OCI-LY3 (cell line): ENCODE measurements at regions not wholly inside any gene's neighbourhood (a gene's known extent, or its start where the extent isn't known, plus 50 kb on each side); places are given as distances from the start of the nearest gene placed in this dataset.

Source experiments
- H2AFZ ChIP-seq: fragments of 200-600, 300-600 bp; shearing (Covaris generic); 2 replicates; pipeline ENCODE4 v1.6.0; 2014; ENCODE audit warnings: antibody characterized with exemption, low read depth, low read length
- H3K27ac ChIP-seq: fragments of 200-600, 300-600 bp; sonication (generic); 2 replicates; pipeline ENCODE4 v1.5.1; 2014; ENCODE audit warnings: mild to moderate bottlenecking, low read length, moderate library complexity, mixed read lengths
- H3K27me3 ChIP-seq: fragments of 200-600, 300-600 bp; sonication (generic); 2 replicates; pipeline ENCODE4 v1.6.1; 2014; ENCODE audit warnings: low read depth, low read length, mixed read lengths
- H3K36me3 ChIP-seq: fragments of 200-600, 300-600 bp; sonication (generic); replicated peaks from 2 replicates; pipeline ENCODE3; 2014; ENCODE audit warnings: low read depth, low read length, mixed read lengths
- H3K4me1 ChIP-seq: fragments of 300-600, 200-600 bp; sonication (generic); 2 replicates; pipeline ENCODE4 v1.6.1; 2014; ENCODE audit warnings: low read length, mixed read lengths
- H3K4me2 ChIP-seq: fragments of 200-600, 300-600 bp; sonication (generic); 2 replicates; pipeline ENCODE4 v1.6.1; 2014; ENCODE audit warnings: low read length, mixed read lengths
- H3K4me3 ChIP-seq: fragments of 300-600, 200-600 bp; sonication (generic); 2 replicates; pipeline ENCODE4 v1.5.1; 2014; ENCODE audit warnings: antibody characterized with exemption, mild to moderate bottlenecking, low read length, moderate library complexity
- H3K79me2 ChIP-seq: fragments of 300-600, 200-600 bp; shearing (Covaris generic); 2 replicates; pipeline ENCODE4 v1.6.1; 2014; ENCODE audit warnings: mild to moderate bottlenecking, low read length, mixed read lengths
- H3K9ac ChIP-seq: fragments of 300-600, 200-600 bp; shearing (Covaris generic); 2 replicates; pipeline ENCODE4 v1.6.0; 2014; ENCODE audit warnings: mild to moderate bottlenecking, low read length, moderate library complexity
- H3K9me3 ChIP-seq: fragments of 200-600, 300-600 bp; shearing (Covaris generic); 2 replicates; pipeline ENCODE4 v1.6.1; 2014; ENCODE audit warnings: low read length, mixed read lengths; ENCODE audit not compliant: insufficient read depth
- H4K20me1 ChIP-seq: fragments of 200-600, 300-600 bp; sonication (generic); 2 replicates; pipeline ENCODE4 v1.6.1; 2016; ENCODE audit warnings: low read length, mixed read lengths; ENCODE audit not compliant: insufficient read depth
- EZH2phosphoT487 ChIP-seq: fragments of 200-600 bp; shearing (Covaris generic); IDR thresholded peaks from 2 replicates; pipeline ENCODE4 v1.6.1; 2018; ENCODE audit warnings: antibody characterized with exemption, mixed run types, low read depth
- TF ChIP-seq, protein P1 (sequence below): fragments of 200-600, 300-600 bp; sonication (generic); IDR thresholded peaks from 2 replicates; pipeline ENCODE4 v1.5.1; 2014; ENCODE audit warnings: antibody characterized with exemption, low read length, low read depth

GRCh38 chr7:156368053-156368843 is 272.3 kb upstream of the RNF32 start:
- no peaks in the 10 kb centered on the region for H3K79me2 ChIP-seq
- no peak overlapping the region for H3K9ac ChIP-seq
- no peaks in the 10 kb centered on the region for H3K27me3 ChIP-seq
- no peaks in the 10 kb centered on the region for H3K4me1 ChIP-seq
- no peak overlapping the region for H2AFZ ChIP-seq
- no peaks in the 10 kb centered on the region for H3K36me3 ChIP-seq
- H4K20me1 ChIP-seq: no peaks in the 10 kb centered on the region
- no peaks in the 10 kb centered on the region for H3K9me3 ChIP-seq
- H3K4me3 ChIP-seq: no peak overlapping the region
- H3K27ac ChIP-seq: no peak overlapping the region
- TF ChIP-seq EZH2phosphoT487: no peak
- TF ChIP-seq, protein P1, sequence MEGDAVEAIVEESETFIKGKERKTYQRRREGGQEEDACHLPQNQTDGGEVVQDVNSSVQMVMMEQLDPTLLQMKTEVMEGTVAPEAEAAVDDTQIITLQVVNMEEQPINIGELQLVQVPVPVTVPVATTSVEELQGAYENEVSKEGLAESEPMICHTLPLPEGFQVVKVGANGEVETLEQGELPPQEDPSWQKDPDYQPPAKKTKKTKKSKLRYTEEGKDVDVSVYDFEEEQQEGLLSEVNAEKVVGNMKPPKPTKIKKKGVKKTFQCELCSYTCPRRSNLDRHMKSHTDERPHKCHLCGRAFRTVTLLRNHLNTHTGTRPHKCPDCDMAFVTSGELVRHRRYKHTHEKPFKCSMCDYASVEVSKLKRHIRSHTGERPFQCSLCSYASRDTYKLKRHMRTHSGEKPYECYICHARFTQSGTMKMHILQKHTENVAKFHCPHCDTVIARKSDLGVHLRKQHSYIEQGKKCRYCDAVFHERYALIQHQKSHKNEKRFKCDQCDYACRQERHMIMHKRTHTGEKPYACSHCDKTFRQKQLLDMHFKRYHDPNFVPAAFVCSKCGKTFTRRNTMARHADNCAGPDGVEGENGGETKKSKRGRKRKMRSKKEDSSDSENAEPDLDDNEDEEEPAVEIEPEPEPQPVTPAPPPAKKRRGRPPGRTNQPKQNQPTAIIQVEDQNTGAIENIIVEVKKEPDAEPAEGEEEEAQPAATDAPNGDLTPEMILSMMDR: no peak
- H3K4me2 ChIP-seq: no peak overlapping the region

DNA sequence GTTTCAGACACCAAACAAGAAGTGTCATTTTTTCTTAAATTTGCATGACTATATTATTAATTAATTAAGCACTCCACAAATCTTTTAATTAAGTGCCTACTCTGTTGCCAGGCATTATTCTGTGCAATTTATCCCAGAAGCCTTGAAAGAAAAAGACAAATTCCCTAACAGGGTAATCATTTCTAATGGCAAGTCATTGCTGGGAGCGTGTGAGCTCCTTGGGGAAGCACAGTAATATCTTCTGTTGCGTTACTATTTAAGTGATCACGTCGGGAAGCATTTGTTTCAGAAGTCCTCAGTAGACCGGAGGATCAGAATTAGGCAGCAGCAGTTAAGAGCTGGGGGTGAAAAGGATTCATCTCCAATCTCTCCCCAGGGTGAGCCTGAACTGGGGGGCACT is 276.8 kb upstream of the RNF32 start:
- no peak overlapping the region for H3K4me3 ChIP-seq
- H3K9me3 ChIP-seq: no peaks in the 10 kb centered on the region
- H3K4me1 ChIP-seq: no peaks in the 10 kb centered on the region
- H3K27ac ChIP-seq: no peak overlapping the region
- no peaks in the 10 kb centered on the region for H3K79me2 ChIP-seq
- no peak overlapping the region for H2AFZ ChIP-seq
- no peaks in the 10 kb centered on the region for H4K20me1 ChIP-seq
- no peak overlapping the region for H3K4me2 ChIP-seq
- H3K27me3 ChIP-seq: no peaks in the 10 kb centered on the region
- H3K36me3 ChIP-seq: no peaks in the 10 kb centered on the region
- no peak for TF ChIP-seq EZH2phosphoT487
- TF ChIP-seq, protein P1: no peak
- H3K9ac ChIP-seq: no peak overlapping the region

GRCh38 chr7:156360835-156361234 is 279.7 kb upstream of the RNF32 start:
- H3K9ac ChIP-seq: no peak overlapping the region
- H3K9me3 ChIP-seq: no peaks in the 10 kb centered on the region
- H3K4me3 ChIP-seq: no peak overlapping the region
- H2AFZ ChIP-seq: no peak overlapping the region
- no peaks in the 10 kb centered on the region for H4K20me1 ChIP-seq
- H3K79me2 ChIP-seq: no peaks in the 10 kb centered on the region
- H3K36me3 ChIP-seq: no peaks in the 10 kb centered on the region
- H3K27ac ChIP-seq: no peak overlapping the region
- no peaks in the 10 kb centered on the region for H3K27me3 ChIP-seq
- H3K4me1 ChIP-seq: no peaks in the 10 kb centered on the region
- no peak overlapping the region for H3K4me2 ChIP-seq
- TF ChIP-seq, protein P1: no peak
- no peak for TF ChIP-seq EZH2phosphoT487

DNA sequence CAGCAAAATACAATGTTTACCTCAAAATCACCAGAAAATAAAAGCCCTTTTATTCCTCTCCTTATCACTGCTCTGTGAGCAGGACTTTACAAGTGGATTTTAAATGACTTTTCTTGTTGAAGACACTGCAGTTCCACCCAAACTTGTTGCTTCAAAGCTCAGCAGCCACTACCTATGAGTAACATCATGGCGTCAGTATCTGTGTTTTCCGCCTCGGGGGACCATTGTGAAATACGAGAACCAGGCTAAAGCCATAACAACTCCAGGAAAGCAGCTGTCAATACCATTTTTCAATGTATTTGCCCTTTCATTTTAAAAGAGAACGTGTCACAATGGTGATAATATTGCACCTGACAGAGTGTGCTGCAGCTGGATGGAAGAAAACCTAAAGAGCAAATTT is 284.0 kb upstream of the RNF32 start:
- H3K9me3 ChIP-seq: no peaks in the 10 kb centered on the region
- no peak overlapping the region for H3K27ac ChIP-seq
- no peaks in the 10 kb centered on the region for H3K79me2 ChIP-seq
- no peak overlapping the region for H3K9ac ChIP-seq
- H2AFZ ChIP-seq: no peak overlapping the region
- H3K36me3 ChIP-seq: no peaks in the 10 kb centered on the region
- H4K20me1 ChIP-seq: no peaks in the 10 kb centered on the region
- H3K4me3 ChIP-seq: no peak overlapping the region
- H3K4me1 ChIP-seq: no peaks in the 10 kb centered on the region
- TF ChIP-seq, protein P1: no peak
- TF ChIP-seq EZH2phosphoT487: no peak
- no peaks in the 10 kb centered on the region for H3K27me3 ChIP-seq
- no peak overlapping the region for H3K4me2 ChIP-seq
